HG02763 (cell line): ENCODE measurements at regions not wholly inside any gene's neighbourhood (a gene's known extent, or its start where the extent isn't known, plus 50 kb on each side); places are given as distances from the start of the nearest gene placed in this dataset.

Experiments used
- ATAC-seq: cut with Tn5 transposase; IDR thresholded peaks from one replicate; pipeline ENCODE4 v1.9.1; 2021; ENCODE audit warnings: mild to moderate bottlenecking, moderate library complexity; ENCODE audit not compliant: unreplicated experiment

GRCh38 chrX:147680251-147680650 is 231.5 kb upstream of the FMR1 start:
- no peak for ATAC-seq

- no peak for ATAC-seq
Observed at GRCh38 chrX:147693511-147693910, 218.2 kb upstream of the FMR1 start.

GRCh38 chrX:147699061-147699460 is 212.7 kb upstream of the FMR1 start:
- ATAC-seq: no peak

GRCh38 chrX:147710301-147710700 is 201.4 kb upstream of the FMR1 start:
- ATAC-seq: no peak

- no peak for ATAC-seq
Observed at GRCh38 chrX:147733369-147733768, 178.3 kb upstream of the FMR1 start.

- ATAC-seq: no peak
Observed at GRCh38 chrX:147735364-147735763, 176.4 kb upstream of the FMR1 start.

- ATAC-seq: no peak
Observed at GRCh38 chrX:147736045-147736444, 175.7 kb upstream of the FMR1 start.

- ATAC-seq: no peak
Observed at GRCh38 chrX:147737690-147738089, 174.0 kb upstream of the FMR1 start.

- no peak for ATAC-seq
Observed at GRCh38 chrX:147738265-147738664, 173.5 kb upstream of the FMR1 start.

- no peak for ATAC-seq
Observed at GRCh38 chrX:147739196-147739595, 172.5 kb upstream of the FMR1 start.

GRCh38 chrX:147741776-147742175 is 169.9 kb upstream of the FMR1 start:
- no peak for ATAC-seq

- ATAC-seq: no peak
Observed at GRCh38 chrX:147749308-147749707, 162.4 kb upstream of the FMR1 start.

- ATAC-seq: no peak
Observed at GRCh38 chrX:147757750-147758149, 154.0 kb upstream of the FMR1 start.

- no peak for ATAC-seq
Observed at GRCh38 chrX:147763131-147763530, 148.6 kb upstream of the FMR1 start.

GRCh38 chrX:147764868-147765267 is 146.9 kb upstream of the FMR1 start:
- ATAC-seq: no peak

- no peak for ATAC-seq
Observed at GRCh38 chrX:147770858-147771257, 140.9 kb upstream of the FMR1 start.

- ATAC-seq: no peak
Observed at GRCh38 chrX:147776988-147777387, 134.7 kb upstream of the FMR1 start.

- ATAC-seq: no peak
Observed at GRCh38 chrX:147779173-147779572, 132.5 kb upstream of the FMR1 start.

- no peak for ATAC-seq
Observed at GRCh38 chrX:147781844-147782243, 129.9 kb upstream of the FMR1 start.

GRCh38 chrX:147788641-147789350 is 122.9 kb upstream of the FMR1 start:
- no peak for ATAC-seq

- ATAC-seq: no peak
Observed at GRCh38 chrX:147800663-147801062, 111.1 kb upstream of the FMR1 start.

GRCh38 chrX:147803948-147804347 is 107.8 kb upstream of the FMR1 start:
- peak; percentile 63 for ATAC-seq

- no peak for ATAC-seq
Observed at GRCh38 chrX:147811803-147812202, 99.9 kb upstream of the FMR1 start.
